Ovary (tissue), 7 donors: ENCODE measurements at regions not wholly inside any gene's neighbourhood (a gene's known extent, or its start where the extent isn't known, plus 50 kb on each side); places are given as distances from the start of the nearest gene placed in this dataset.

Source experiments
- DNase-seq, 5 donors: peaks; one replicate each; pipeline ENCODE4 v3.0.0-alpha.2; 2019 to 2020
- H3K27ac ChIP-seq, 2 donors: fragments of 200-600 bp; one replicate each; pipeline versions ENCODE4 v1.5.1 to v1.8.0; 2019 to 2022
- H3K27me3 ChIP-seq: fragments of 200-600 bp; one replicate; pipeline ENCODE4 v1.8.0; 2022
- H3K36me3 ChIP-seq: fragments of 200-600 bp; sonication (generic); one replicate; pipeline ENCODE4 v1.5.1; 2019
- H3K4me1 ChIP-seq: one replicate; pipeline ENCODE4 v1.8.1; 2013; ENCODE audit warnings: mild to moderate bottlenecking, moderate library complexity; ENCODE audit not compliant: insufficient read depth
- H3K4me3 ChIP-seq: fragments of 200-600 bp; sonication (generic); one replicate; pipeline ENCODE4 v1.5.1; 2017
- H3K9me3 ChIP-seq, 2 donors: fragments of 200-600 bp in 1 of 2; sonication (generic) in 1 of 2; one replicate each; pipeline versions ENCODE4 v1.5.1 to v1.8.1; 2013 to 2019; ENCODE audit warnings: mild to moderate bottlenecking in 1 of 2, moderate library complexity in 1 of 2
- EP300 ChIP-seq: sonication (generic); formaldehyde crosslinking; IDR thresholded peaks from one replicate; pipeline ENCODE4 v1.6.1; 2017; ENCODE audit warnings: antibody characterized with exemption
- POLR2A ChIP-seq: fragments of 450-650 bp; IDR thresholded peaks from one replicate; pipeline ENCODE4 v1.6.1; 2017; ENCODE audit warnings: antibody characterized with exemption, mild to moderate bottlenecking, moderate library complexity
- WGBS, 3 donors: extraction: QIAGEN DNeasy Blood & Tissue Kit in 1 of 3; methylation state at CpG; one replicate each; pipeline versions ENCODE4 v1.1.5 to v1.1.7; 2013 to 2017; 5-methylcytosine and 5-hydroxymethylcytosine counted together
- intact Hi-C, 4 donors: fragments of 100-400 bp; cut with DNase I; formaldehyde crosslinking; loops; one replicate each; pipeline versions ENCODE4 v1.11.0 to v1.15.1; 2022 to 2023
- TF ChIP-seq, protein P1 (sequence below), 3 donors: fragments of 450-650 bp in 2 of 3; fragments of 200-600 bp in 1 of 3; IDR thresholded peaks; one replicate each; pipeline versions ENCODE4 v1.5.1 to v1.8.0; 2016 to 2022; ENCODE audit warnings: antibody characterized with exemption in 3 of 3, mild to moderate bottlenecking in 1 of 3
- donor health status: DM: no; HTN: no; CAD: no; lungs with moderate emphysema.
- donor health status: DM: no; HTN: no; CAD: no.
- donor health status: Bipolar disorder and iron deficiency.
- donor health status: DM: no; HTN: no; CAD: no.
- donor health status: DM: yes; HTN: yes; CAD: no.

DNA sequence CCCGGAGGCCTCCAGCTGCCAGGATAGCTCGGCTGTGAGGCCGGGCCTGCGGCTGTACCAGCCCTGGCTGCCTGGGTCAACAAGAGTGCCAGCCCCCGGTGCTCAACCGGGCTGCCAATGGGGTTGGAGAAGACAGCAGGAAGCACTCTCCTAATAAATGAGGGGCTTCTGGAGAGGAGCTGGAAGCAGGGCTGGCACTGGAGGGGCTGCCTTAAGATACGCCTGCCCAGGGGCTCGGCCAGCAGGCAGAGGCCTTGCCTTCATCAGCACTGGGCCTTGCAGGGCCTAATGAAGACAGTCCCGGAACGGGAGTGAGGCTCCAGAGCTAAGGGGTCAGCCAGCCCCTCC is 73.6 kb downstream of the TEX51 start:
- TF ChIP-seq POLR2A = no peak
- TF ChIP-seq, protein P1, sequence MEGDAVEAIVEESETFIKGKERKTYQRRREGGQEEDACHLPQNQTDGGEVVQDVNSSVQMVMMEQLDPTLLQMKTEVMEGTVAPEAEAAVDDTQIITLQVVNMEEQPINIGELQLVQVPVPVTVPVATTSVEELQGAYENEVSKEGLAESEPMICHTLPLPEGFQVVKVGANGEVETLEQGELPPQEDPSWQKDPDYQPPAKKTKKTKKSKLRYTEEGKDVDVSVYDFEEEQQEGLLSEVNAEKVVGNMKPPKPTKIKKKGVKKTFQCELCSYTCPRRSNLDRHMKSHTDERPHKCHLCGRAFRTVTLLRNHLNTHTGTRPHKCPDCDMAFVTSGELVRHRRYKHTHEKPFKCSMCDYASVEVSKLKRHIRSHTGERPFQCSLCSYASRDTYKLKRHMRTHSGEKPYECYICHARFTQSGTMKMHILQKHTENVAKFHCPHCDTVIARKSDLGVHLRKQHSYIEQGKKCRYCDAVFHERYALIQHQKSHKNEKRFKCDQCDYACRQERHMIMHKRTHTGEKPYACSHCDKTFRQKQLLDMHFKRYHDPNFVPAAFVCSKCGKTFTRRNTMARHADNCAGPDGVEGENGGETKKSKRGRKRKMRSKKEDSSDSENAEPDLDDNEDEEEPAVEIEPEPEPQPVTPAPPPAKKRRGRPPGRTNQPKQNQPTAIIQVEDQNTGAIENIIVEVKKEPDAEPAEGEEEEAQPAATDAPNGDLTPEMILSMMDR (IDR thresholded peaks at IDR 0.05) = no peak
- TF ChIP-seq EP300 = no peak
- DNase-seq = no peak
- Histone ChIP-seq H3K27me3 (no peaks in the 10 kb centered on the region), H3K4me1 (no peaks in the 10 kb centered on the region), H3K4me3 (peak overlapping the region; percentile 35), H3K36me3 (no peaks in the 10 kb centered on the region), H3K27ac (no peak overlapping the region), H3K9me3 (no peaks in the 10 kb centered on the region)
- WGBS, 3 donors = 7 to 16% (median 13%) methylated on average over 7 to 10 of the region's 10 CpGs
- intact Hi-C loops = no loop called here

GRCh38 chr2:126973745-126974144 is 75.1 kb downstream of the TEX51 start:
- intact Hi-C loops = no loop called here
- Histone ChIP-seq H3K27ac (no peak overlapping the region), H3K4me3 (no peak overlapping the region), H3K27me3 (no peaks in the 10 kb centered on the region), H3K9me3 (no peaks in the 10 kb centered on the region), H3K36me3 (no peaks in the 10 kb centered on the region), H3K4me1 (no peaks in the 10 kb centered on the region)
- TF ChIP-seq, protein P1 (IDR thresholded peaks at IDR 0.05) = no peak
- 86 to 91% (median 87%) methylated on average over 2 of the region's 2 CpGs for WGBS, 3 donors
- DNase-seq = no peak

DNA sequence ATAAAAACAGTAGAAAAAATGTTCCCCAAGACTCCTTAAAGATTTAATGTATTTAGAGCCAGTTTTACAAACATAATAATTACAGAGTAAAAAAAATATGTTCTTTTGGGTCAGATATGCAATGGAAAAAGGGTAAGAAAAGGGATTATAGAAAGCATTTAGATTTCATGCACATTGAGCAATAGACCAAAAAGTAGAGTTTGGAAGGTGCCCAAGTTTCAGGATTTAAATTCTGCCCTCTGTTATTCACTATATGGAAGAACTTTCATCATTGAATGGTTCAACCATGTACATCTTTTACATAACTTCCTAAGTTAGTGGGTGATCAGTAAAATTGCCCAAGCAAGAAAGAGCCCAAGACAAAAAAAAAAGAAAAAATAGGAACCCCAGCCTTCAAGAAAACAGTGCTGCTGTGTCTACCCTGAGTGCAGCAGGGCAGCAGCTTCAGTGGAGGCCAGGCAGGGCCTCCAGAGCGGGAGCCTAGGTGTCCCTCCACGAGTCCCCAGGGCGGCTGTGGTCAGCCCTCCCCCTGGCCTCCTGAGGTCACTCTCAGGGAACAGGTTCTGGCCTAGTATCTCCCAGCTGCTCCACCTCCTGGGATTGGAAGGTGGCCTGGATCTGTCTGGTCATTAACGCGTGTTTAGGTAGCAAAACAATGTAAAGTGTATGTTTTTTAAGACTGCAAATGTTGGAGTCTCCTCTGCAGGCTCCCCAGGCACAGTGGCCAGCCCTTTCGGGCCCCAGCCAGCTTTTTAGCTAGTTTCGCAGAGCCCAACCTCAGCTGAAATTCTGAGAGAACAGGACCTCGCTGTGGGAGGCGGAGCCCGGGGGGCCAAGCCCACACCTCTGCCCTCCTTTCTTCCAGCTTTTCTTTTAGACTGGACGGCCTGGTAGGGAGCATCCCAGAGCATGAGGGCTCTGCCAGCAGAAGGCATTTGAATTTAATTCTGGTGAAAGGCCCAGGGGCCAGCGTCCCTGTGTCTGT is 77.3 kb downstream of the TEX51 start:
- no peaks in the 10 kb centered on the region for H3K36me3 ChIP-seq
- 57 to 62% (median 58%) methylated on average over 12 of the region's 12 CpGs for WGBS, 3 donors
- no peak overlapping the region for H3K4me3 ChIP-seq
- H3K9me3 ChIP-seq = no peaks in the 10 kb centered on the region
- intact Hi-C loops = no loop called here
- no peaks in the 10 kb centered on the region for H3K4me1 ChIP-seq
- no peak for DNase-seq
- TF ChIP-seq POLR2A (no peak), EP300 (no peak)
- TF ChIP-seq, protein P1 (IDR thresholded peaks at IDR 0.05) = no peak
- no peaks in the 10 kb centered on the region for H3K27me3 ChIP-seq
- H3K27ac ChIP-seq = no peak overlapping the region

- Histone ChIP-seq H3K27ac (no peak overlapping the region), H3K9me3 (no peaks in the 10 kb centered on the region), H3K27me3 (no peaks in the 10 kb centered on the region), H3K4me3 (no peak overlapping the region), H3K4me1 (no peaks in the 10 kb centered on the region), H3K36me3 (no peaks in the 10 kb centered on the region)
- TF ChIP-seq EP300 (no peak), POLR2A (no peak)
- TF ChIP-seq, protein P1 (IDR thresholded peaks at IDR 0.05) = no peak
- no peak for DNase-seq
- intact Hi-C loops = no loop called here
- 63 to 78% (median 75%) methylated on average over 29 to 30 of the region's 30 CpGs for WGBS, 3 donors
Observed at GRCh38 chr2:126976721-126977328, 78.1 kb downstream of the TEX51 start.
